ENCODE measurements at regions not wholly inside any gene's neighbourhood (a gene's known extent, or its start where the extent isn't known, plus 50 kb on each side); places are given as distances from the start of the nearest gene placed in this dataset.

- no peak overlapping the region for H3K4me3 ChIP-seq (ENCODE audit: low read length)
- no peak for DNase-seq (ENCODE audit: low read depth, low spot score)
Measured at GRCh38 chr2:80737047-80737446, 432.5 kb upstream of the LRRTM1 start.

DNA sequence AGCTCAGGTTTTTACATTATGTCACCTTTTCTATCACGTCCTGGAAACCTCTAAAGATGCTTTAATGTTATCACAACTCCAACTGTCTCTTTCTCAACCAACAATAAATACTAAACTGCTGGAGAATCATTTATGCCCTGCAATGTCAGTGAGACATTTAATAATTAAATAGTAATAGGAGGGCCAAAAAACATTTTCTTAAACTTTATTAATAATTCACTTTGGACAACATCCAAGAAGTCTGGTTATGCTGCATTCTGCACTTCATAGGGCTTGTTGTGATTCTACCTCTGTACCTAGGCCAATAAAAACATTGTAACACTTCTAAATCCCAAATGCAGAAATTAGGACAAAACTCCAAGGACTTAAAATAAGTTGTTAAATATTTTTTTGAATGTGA lies 420.4 kb upstream of the LRRTM1 start:
- no peak for DNase-seq (ENCODE audit: low read depth, low spot score)

GRCh38 chr2:80722803-80723202 lies 418.3 kb upstream of the LRRTM1 start:
- no peak overlapping the region for H3K4me3 ChIP-seq (ENCODE audit: low read length)

More for the DNA sequence above, 420.4 kb upstream of the LRRTM1 start:
- no peak overlapping the region for H3K4me3 ChIP-seq (ENCODE audit: low read length)

GRCh38 chr2:80719607-80720006 lies 415.1 kb upstream of the LRRTM1 start:
- no peak for DNase-seq (ENCODE audit: low read depth, low spot score)
- no peak overlapping the region for H3K4me3 ChIP-seq (ENCODE audit: low read length)

More at GRCh38 chr2:80722803-80723202, 418.3 kb upstream of the LRRTM1 start:
- DNase-seq (ENCODE audit: low read depth, low spot score) = no peak

GRCh38 chr2:80715433-80715832 lies 410.9 kb upstream of the LRRTM1 start:
- no peak overlapping the region for H3K4me3 ChIP-seq (ENCODE audit: low read length)
- DNase-seq (ENCODE audit: low read depth, low spot score) = no peak

DNA sequence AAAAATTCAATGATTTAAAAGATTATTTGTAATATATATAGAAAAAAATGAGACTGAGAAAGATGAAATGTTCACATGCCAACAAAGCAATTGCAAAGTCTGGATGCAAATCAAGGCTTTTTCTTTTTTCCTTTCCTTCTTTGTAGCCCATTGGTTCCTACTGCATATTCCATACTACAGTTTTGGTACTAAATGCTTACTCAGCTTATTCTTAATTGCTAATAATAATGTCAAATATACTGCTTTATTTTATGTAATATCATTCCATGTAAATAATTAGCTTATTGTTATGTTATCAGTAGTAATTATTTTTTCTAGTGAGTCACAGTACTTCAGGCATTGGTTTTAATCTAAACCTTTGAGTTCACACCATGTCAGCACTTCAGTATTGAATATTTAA lies 407.4 kb upstream of the LRRTM1 start:
- H3K4me3 ChIP-seq (ENCODE audit: low read length) = no peak overlapping the region
- DNase-seq (ENCODE audit: low read depth, low spot score) = no peak

GRCh38 chr2:80706951-80707350 lies 402.4 kb upstream of the LRRTM1 start:
- DNase-seq (ENCODE audit: low read depth, low spot score) = no peak
- H3K4me3 ChIP-seq (ENCODE audit: low read length) = no peak overlapping the region

DNA sequence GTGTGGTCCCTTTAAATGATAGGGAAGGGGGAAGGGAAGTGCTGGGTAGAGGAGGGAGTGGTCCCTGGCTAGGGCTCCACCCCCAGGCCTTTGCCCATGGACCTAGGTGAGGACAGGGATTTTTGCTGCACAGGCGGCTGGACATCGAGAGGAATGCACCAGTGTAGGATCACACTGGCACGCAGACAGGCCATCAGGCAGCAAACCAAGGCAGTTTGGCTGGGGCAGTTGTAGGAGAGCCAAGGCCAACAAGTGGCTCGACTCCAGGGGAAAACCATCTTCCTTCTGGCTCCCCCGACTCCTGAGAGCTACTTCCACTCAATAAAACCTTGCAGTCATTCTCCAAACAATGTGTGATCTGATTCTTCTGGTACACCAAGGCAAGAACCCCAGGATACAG lies 402.0 kb upstream of the LRRTM1 start:
- no peak for DNase-seq (ENCODE audit: low read depth, low spot score)
- H3K4me3 ChIP-seq (ENCODE audit: low read length) = no peak overlapping the region

DNA sequence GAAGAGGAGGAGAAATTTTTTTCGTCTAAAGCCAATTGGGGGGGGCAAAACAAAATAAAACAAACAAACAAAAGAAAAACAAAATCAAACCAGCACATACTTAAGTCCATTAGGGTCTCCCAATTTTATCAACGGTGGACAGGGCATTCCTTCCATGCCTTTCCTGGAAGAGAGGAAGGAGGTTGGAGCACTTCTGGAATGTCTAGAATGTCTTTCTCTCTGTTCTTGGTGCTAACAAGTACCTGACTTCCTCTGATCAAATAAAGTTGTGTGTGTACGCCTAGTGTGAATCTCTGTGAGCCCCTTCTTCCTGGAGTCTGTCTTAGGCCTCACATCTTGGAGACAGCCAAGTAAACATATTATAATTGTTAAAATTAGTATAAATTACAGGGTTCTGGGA lies 399.0 kb upstream of the LRRTM1 start:
- no peak for DNase-seq (ENCODE audit: low read depth, low spot score)
- no peak overlapping the region for H3K4me3 ChIP-seq (ENCODE audit: low read length)

DNA sequence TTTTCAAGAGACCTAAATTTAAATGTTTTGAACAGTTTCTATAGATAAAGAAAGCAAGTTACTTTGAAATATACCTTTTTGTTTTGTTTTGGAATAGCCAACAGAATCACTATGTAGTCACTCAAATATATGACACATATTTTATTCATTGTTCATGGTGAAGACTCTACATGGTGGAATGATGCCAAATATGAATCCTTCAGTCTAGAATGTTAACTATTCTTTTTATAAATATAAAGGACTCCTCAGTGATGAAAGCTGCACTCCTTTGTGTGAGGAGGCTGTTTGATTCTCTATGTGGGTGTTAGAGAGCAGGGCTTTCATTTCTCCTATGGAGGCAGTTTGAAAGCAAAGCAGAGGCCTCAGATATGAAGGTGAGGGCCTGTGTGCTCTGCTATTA lies 396.4 kb upstream of the LRRTM1 start:
- no peak for DNase-seq (ENCODE audit: low read depth, low spot score)

More for the DNA sequence above, 396.4 kb upstream of the LRRTM1 start:
- no peak overlapping the region for H3K4me3 ChIP-seq (ENCODE audit: low read length)
